H4 (cell line): ENCODE measurements at regions not wholly inside any gene's neighbourhood (a gene's known extent, or its start where the extent isn't known, plus 50 kb on each side); places are given as distances from the start of the nearest gene placed in this dataset.
A peak's percentile ranks its signal among the peaks of the same experiment; 100 is the strongest.

ENCODE experiments used
- DNase-seq: peaks from one replicate; pipeline ENCODE4 v3.0.0-alpha.2; 2015; ENCODE audit warnings: low spot score

GRCh38 chr10:85545874-85546273, 820.7 kb downstream of the GRID1 start:
- DNase-seq = no peak

- peak; percentile 49 for DNase-seq
These were observed 819.1 kb downstream of the GRID1 start for GRCh38 chr10:85547460-85548023.

- peak; percentile 79 for DNase-seq
These were observed 818.6 kb downstream of the GRID1 start for GRCh38 chr10:85548034-85548433.
